ENCODE measurements at regions not wholly inside any gene's neighbourhood (a gene's known extent, or its start where the extent isn't known, plus 50 kb on each side); places are given as distances from the start of the nearest gene placed in this dataset.

- no peak overlapping the region for H4K8ac ChIP-seq (ENCODE audit: low read depth in 2 of 2, low read length in 2 of 2)
- CTCF ChIA-PET, result no interaction called here
- H2BK20ac ChIP-seq (ENCODE audit: low read depth, low read length), result no peak overlapping the region
- no peaks in the 10 kb centered on the region for H3K9me1 ChIP-seq (ENCODE audit: insufficient read depth, low read length)
- intact Hi-C loops (cut with micrococcal nuclease), result no loop called here
- no peak overlapping the region for H3K14ac ChIP-seq (replicated peaks; ENCODE audit: low read depth, low read length)
- no peak overlapping the region for H4K5ac ChIP-seq (ENCODE audit: low read depth, low read length)
- H3K27ac ChIP-seq (ENCODE audit: insufficient read depth, low read length), result no peak overlapping the region
- no peak overlapping the region for H3K9ac ChIP-seq (ENCODE audit: low read depth, low read length)
- H2AFZ ChIP-seq (replicated peaks; ENCODE audit: low read length, poor library complexity), result no peak overlapping the region
- no peak overlapping the region for H2BK15ac ChIP-seq (ENCODE audit: low read depth, low read length)
- peaks cover 2% of the 10 kb centered on the region; the same call in 1 of the 2 replicates for H3K9me3 ChIP-seq (ENCODE audit: control insufficient read depth, insufficient read depth, low read length)
- no peak overlapping the region for H3K18ac ChIP-seq (ENCODE audit: low read depth, low read length)
- H3K27me3 ChIP-seq (ENCODE audit: control insufficient read depth, insufficient read depth, low read length), result no peaks in the 10 kb centered on the region
- H3K56ac ChIP-seq (ENCODE audit: extremely low read depth, insufficient read depth, low read length), result no peak overlapping the region
- no peaks in the 10 kb centered on the region for H3K4me1 ChIP-seq (ENCODE audit: control insufficient read depth, insufficient read depth, low read length)
- H3K4ac ChIP-seq (ENCODE audit: low read depth, low read length), result no peak overlapping the region
- H4K91ac ChIP-seq (ENCODE audit: insufficient read depth, low read depth, low read length), result no peak overlapping the region
- H2AK9ac ChIP-seq (replicated peaks; ENCODE audit: low read depth, low read length, poor library complexity), result no peak overlapping the region
- no peaks in the 10 kb centered on the region for H3K79me1 ChIP-seq (ENCODE audit: low read depth in 1 of 2, low read length in 2 of 2)
- in situ Hi-C loops (cut with MboI; ENCODE audit: low sequenced_read_pairs), result no loop called here
- ATAC-seq (ENCODE audit: low read depth), result no peak
- H2BK5ac ChIP-seq (ENCODE audit: low read depth, low read length, poor library complexity, severe bottlenecking), result no peak overlapping the region
- H2BK120ac ChIP-seq (ENCODE audit: low read depth, low read length), result no peak overlapping the region
- DNase-seq, result no peak
- TF ChIP-seq CTCF (conservative IDR thresholded peaks at IDR 0.05; ENCODE audit: low read depth, low read length) (no peak), MAZ (IDR thresholded peaks at IDR 0.05; ENCODE audit: borderline replicate concordance, low read depth, low read length) (no peak), FOS (IDR thresholded peaks at IDR 0.05; ENCODE audit: low read depth, low read length) (no peak), BHLHE40 (IDR thresholded peaks at IDR 0.05; ENCODE audit: low read depth, low read length) (no peak), RCOR1 (IDR thresholded peaks at IDR 0.05; ENCODE audit: insufficient replicate concordance, low read length) (no peak), MAFK (IDR thresholded peaks at IDR 0.05; ENCODE audit: low read depth, low read length) (no peak), POLR2A (IDR thresholded peaks at IDR 0.05; ENCODE audit: low read depth, low read length) (no peak), SMC3 (IDR thresholded peaks at IDR 0.05; ENCODE audit: low read depth, low read length) (no peak)
- TF ChIP-seq, protein P1, sequence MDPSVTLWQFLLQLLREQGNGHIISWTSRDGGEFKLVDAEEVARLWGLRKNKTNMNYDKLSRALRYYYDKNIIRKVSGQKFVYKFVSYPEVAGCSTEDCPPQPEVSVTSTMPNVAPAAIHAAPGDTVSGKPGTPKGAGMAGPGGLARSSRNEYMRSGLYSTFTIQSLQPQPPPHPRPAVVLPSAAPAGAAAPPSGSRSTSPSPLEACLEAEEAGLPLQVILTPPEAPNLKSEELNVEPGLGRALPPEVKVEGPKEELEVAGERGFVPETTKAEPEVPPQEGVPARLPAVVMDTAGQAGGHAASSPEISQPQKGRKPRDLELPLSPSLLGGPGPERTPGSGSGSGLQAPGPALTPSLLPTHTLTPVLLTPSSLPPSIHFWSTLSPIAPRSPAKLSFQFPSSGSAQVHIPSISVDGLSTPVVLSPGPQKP (IDR thresholded peaks at IDR 0.05; ENCODE audit: borderline replicate concordance, low read depth, low read length), result no peak
- dilution Hi-C loops (cut with HindIII; ENCODE audit: low sequenced_read_pairs, unreplicated experiment), result no loop called here
- BruUV-seq (replicated peaks), result no TSS peak
- POLR2A ChIA-PET (ENCODE audit: unreplicated experiment), result no interaction called here
- no peak overlapping the region for H3K4me3 ChIP-seq (ENCODE audit: insufficient read depth, low read depth, low read length)
- no peak overlapping the region for H3K23ac ChIP-seq (ENCODE audit: low read depth, low read length)
- H2AK5ac ChIP-seq (ENCODE audit: low read depth, low read length), result no peak overlapping the region
- no peaks in the 10 kb centered on the region for H4K20me1 ChIP-seq (ENCODE audit: insufficient read depth, low read length)
- H3K36me3 ChIP-seq (ENCODE audit: control insufficient read depth, insufficient read depth, low read length), result no peaks in the 10 kb centered on the region
- no peak overlapping the region for H3K4me2 ChIP-seq (ENCODE audit: low read depth, low read length)
Measured at GRCh38 chr9:75431375-75431774, 343.1 kb downstream of the OSTF1 start.
